OCI-LY1 (cell line): ENCODE measurements at regions not wholly inside any gene's neighbourhood (a gene's known extent, or its start where the extent isn't known, plus 50 kb on each side); places are given as distances from the start of the nearest gene placed in this dataset.

ENCODE experiments used
- H2AFZ ChIP-seq: fragments of 200-600 bp; sonication (generic), shearing (Covaris generic); 2 replicates; pipeline ENCODE4 v1.6.0; 2014; ENCODE audit warnings: antibody characterized with exemption, mild to moderate bottlenecking, low read length
- H3F3A ChIP-seq: fragments of 200-600 bp; sonication (generic), shearing (Covaris generic); 2 replicates; pipeline ENCODE4 v1.6.0; 2014; ENCODE audit warnings: mild to moderate bottlenecking, antibody characterized with exemption, low read length, moderate library complexity; ENCODE audit not compliant: insufficient read depth
- H3K27ac ChIP-seq: fragments of 200-600 bp; sonication (generic); 2 replicates; pipeline ENCODE4 v1.5.1; 2014; ENCODE audit warnings: low read length, mixed run types, mild to moderate bottlenecking, low read depth; ENCODE audit not compliant: poor library complexity, severe bottlenecking
- H3K27me3 ChIP-seq: fragments of 200-600 bp; sonication (generic); 2 replicates; pipeline ENCODE4 v1.6.0; 2014; ENCODE audit warnings: antibody characterized with exemption, mild to moderate bottlenecking, low read length, moderate library complexity; ENCODE audit not compliant: insufficient read depth
- H3K36me3 ChIP-seq: fragments of 200-600 bp; sonication (generic); 2 replicates; pipeline ENCODE4 v1.6.1; 2014; ENCODE audit warnings: mild to moderate bottlenecking, antibody characterized with exemption, low read length, moderate library complexity, mixed read lengths; ENCODE audit not compliant: insufficient read depth
- H3K4me1 ChIP-seq: fragments of 200-600 bp; sonication (generic); 2 replicates; pipeline ENCODE4 v1.5.1; 2014; ENCODE audit warnings: mild to moderate bottlenecking, low read length, moderate library complexity; ENCODE audit not compliant: insufficient read depth, severe bottlenecking
- H3K4me2 ChIP-seq: fragments of 200-600 bp; sonication (generic), shearing (Covaris generic); 2 replicates; pipeline ENCODE4 v1.6.1; 2014; ENCODE audit warnings: low read length
- H3K4me3 ChIP-seq: fragments of 200-600 bp; sonication (generic); 2 replicates; pipeline ENCODE4 v1.5.1; 2014; ENCODE audit warnings: low read length, low read depth, mild to moderate bottlenecking, mixed read lengths; ENCODE audit not compliant: poor library complexity, severe bottlenecking
- H3K79me2 ChIP-seq: fragments of 200-600 bp; shearing (Covaris generic); 2 replicates; pipeline ENCODE4 v1.6.1; 2016; ENCODE audit warnings: mixed run types, low read length, mixed read lengths; ENCODE audit not compliant: insufficient read depth
- H3K9ac ChIP-seq: fragments of 200-600 bp; sonication (generic), shearing (Covaris generic); 2 replicates; pipeline ENCODE4 v1.6.1; 2014; ENCODE audit warnings: mild to moderate bottlenecking, low read length, mixed read lengths
- H3K9me2 ChIP-seq: fragments of 200-600 bp; sonication (generic), shearing (Covaris generic); 2 replicates; pipeline ENCODE4 v1.6.1; 2014; ENCODE audit warnings: low read depth, mild to moderate bottlenecking, low read length, mixed read lengths
- H3K9me3 ChIP-seq: fragments of 200-600 bp; shearing (Covaris generic); 2 replicates; pipeline ENCODE4 v1.6.1; 2014; ENCODE audit warnings: low read length, mixed read lengths
- H4K20me1 ChIP-seq: fragments of 200-600 bp; sonication (generic), shearing (Covaris generic); 2 replicates; pipeline ENCODE4 v1.6.0; 2016; ENCODE audit warnings: mild to moderate bottlenecking, low read length; ENCODE audit not compliant: insufficient read depth
- EZH2 ChIP-seq: fragments of 200-600 bp; sonication (generic), shearing (Covaris generic); IDR thresholded peaks from 2 replicates; pipeline ENCODE4 v1.8.0; 2017; ENCODE audit warnings: borderline replicate concordance, mixed run types, mild to moderate bottlenecking, antibody characterized with exemption, low read length, moderate library complexity, mixed read lengths
- TF ChIP-seq, protein P1 (sequence below): fragments of 200-600 bp; sonication (generic), shearing (Covaris generic); IDR thresholded peaks from 2 replicates; pipeline ENCODE4 v1.5.1; 2017; ENCODE audit warnings: mild to moderate bottlenecking, antibody characterized with exemption, low read length, moderate library complexity, mixed read lengths

GRCh38 chr18:10195529-10195928, 258.9 kb upstream of the APCDD1 start:
- Histone ChIP-seq H3K27me3 (no peaks in the 10 kb centered on the region), H3K79me2 (no peaks in the 10 kb centered on the region), H3K9me3 (no peaks in the 10 kb centered on the region), H4K20me1 (no peaks in the 10 kb centered on the region), H3K27ac (no peak overlapping the region), H3K9me2 (no peaks in the 10 kb centered on the region), H2AFZ (no peak overlapping the region), H3K4me1 (no peaks in the 10 kb centered on the region), H3K4me3 (no peak overlapping the region), H3K9ac (no peak overlapping the region), H3K36me3 (no peaks in the 10 kb centered on the region), H3F3A (no peaks in the 10 kb centered on the region), H3K4me2 (no peak overlapping the region)
- TF ChIP-seq, protein P1, sequence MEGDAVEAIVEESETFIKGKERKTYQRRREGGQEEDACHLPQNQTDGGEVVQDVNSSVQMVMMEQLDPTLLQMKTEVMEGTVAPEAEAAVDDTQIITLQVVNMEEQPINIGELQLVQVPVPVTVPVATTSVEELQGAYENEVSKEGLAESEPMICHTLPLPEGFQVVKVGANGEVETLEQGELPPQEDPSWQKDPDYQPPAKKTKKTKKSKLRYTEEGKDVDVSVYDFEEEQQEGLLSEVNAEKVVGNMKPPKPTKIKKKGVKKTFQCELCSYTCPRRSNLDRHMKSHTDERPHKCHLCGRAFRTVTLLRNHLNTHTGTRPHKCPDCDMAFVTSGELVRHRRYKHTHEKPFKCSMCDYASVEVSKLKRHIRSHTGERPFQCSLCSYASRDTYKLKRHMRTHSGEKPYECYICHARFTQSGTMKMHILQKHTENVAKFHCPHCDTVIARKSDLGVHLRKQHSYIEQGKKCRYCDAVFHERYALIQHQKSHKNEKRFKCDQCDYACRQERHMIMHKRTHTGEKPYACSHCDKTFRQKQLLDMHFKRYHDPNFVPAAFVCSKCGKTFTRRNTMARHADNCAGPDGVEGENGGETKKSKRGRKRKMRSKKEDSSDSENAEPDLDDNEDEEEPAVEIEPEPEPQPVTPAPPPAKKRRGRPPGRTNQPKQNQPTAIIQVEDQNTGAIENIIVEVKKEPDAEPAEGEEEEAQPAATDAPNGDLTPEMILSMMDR = no peak
- TF ChIP-seq EZH2 = no peak

DNA sequence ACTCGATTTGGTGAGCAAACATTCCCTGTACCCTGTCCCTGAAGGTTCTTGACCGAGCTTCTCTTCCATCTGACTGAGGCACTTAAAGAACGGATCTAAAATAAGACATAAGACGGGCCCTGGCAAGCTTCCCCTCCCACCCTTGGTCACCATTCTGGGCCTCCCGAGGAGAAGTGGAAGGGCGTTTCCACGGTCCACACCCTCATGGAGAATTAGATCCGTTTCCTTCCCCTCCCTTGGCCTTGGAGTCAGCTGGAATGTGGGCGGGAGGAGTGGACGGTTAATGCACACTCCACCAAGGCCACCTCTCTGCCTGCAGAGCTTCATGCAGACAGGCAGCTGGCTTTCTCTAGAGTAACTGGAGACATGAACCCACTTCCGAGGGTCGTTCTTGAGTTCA, 257.3 kb upstream of the APCDD1 start:
- Histone ChIP-seq H3K9me2 (no peaks in the 10 kb centered on the region), H3K4me3 (no peak overlapping the region), H4K20me1 (no peaks in the 10 kb centered on the region), H3K27ac (no peak overlapping the region), H3K4me1 (no peaks in the 10 kb centered on the region), H3K79me2 (no peaks in the 10 kb centered on the region), H3F3A (no peaks in the 10 kb centered on the region), H3K4me2 (no peak overlapping the region), H3K9me3 (no peaks in the 10 kb centered on the region), H3K36me3 (no peaks in the 10 kb centered on the region), H3K9ac (no peak overlapping the region), H3K27me3 (no peaks in the 10 kb centered on the region), H2AFZ (no peak overlapping the region)
- TF ChIP-seq, protein P1 = no peak
- TF ChIP-seq EZH2 = no peak

DNA sequence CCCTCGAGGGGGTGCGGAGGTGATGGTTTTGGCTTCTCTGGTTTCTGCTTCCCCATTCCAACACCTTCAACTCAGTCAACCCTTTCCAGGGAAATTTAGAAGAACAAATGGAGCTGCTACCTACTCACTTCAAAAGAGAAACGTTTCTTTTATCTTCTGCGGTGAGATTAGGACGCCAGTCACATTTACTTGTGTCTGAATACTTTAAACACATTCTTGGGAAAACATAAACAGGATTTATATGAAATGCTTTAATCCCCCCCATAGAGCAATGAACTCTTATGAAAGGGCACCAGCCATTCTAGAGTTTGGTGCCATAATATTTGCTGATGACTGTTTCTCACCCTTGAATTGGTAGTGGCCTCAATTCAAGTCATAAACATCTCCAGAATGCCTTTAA, 253.2 kb upstream of the APCDD1 start:
- TF ChIP-seq EZH2 = no peak
- TF ChIP-seq, protein P1 = no peak

More for the DNA sequence above, 253.2 kb upstream of the APCDD1 start:
- H3K4me3 ChIP-seq = no peak overlapping the region
- no peak overlapping the region for H3K9ac ChIP-seq
- H3K4me2 ChIP-seq = no peak overlapping the region
- H3K27ac ChIP-seq = no peak overlapping the region
- no peaks in the 10 kb centered on the region for H3K27me3 ChIP-seq
- H3K9me3 ChIP-seq = no peaks in the 10 kb centered on the region
- no peaks in the 10 kb centered on the region for H4K20me1 ChIP-seq
- no peaks in the 10 kb centered on the region for H3K4me1 ChIP-seq
- no peaks in the 10 kb centered on the region for H3F3A ChIP-seq
- H3K79me2 ChIP-seq = no peaks in the 10 kb centered on the region
- no peak overlapping the region for H2AFZ ChIP-seq
- no peaks in the 10 kb centered on the region for H3K36me3 ChIP-seq
- no peaks in the 10 kb centered on the region for H3K9me2 ChIP-seq
